Activated CD4-positive, alpha-beta memory T cell treated with anti-CD3 and anti-CD28 coated beads, Interleukin-2, amount 10 ng/mL, durations not matched to agents 7 days and 5 days (primary cell): ENCODE measurements at regions not wholly inside any gene's neighbourhood (a gene's known extent, or its start where the extent isn't known, plus 50 kb on each side); places are given as distances from the start of the nearest gene placed in this dataset.

ENCODE experiments used
- CTCF ChIA-PET: fragments of 350-600 bp; sonication (Branson Sonifier 250); formaldehyde crosslinking; loops from one replicate; lab custom pipeline; 2021; ENCODE audit warnings: antibody characterized with exemption, inconsistent platforms; lab: Charles Lee
- POLR2A ChIA-PET: fragments of 350-600 bp; sonication (Branson Sonifier 250); formaldehyde crosslinking; loops from one replicate; lab custom pipeline; 2021; ENCODE audit warnings: antibody characterized with exemption; lab: Charles Lee
- DNase-seq: peaks from one replicate; pipeline ENCODE4 v3.0.0-alpha.2; 2020
- H3K27ac Mint-ChIP-seq: one replicate; pipeline ENCODE4 v1.8.0; 2021; ENCODE audit warnings: mild to moderate bottlenecking, mixed read lengths
- H3K27me3 Mint-ChIP-seq: one replicate; pipeline ENCODE4 v1.8.0; 2021; ENCODE audit warnings: mixed read lengths
- H3K36me3 Mint-ChIP-seq: one replicate; pipeline ENCODE4 v1.8.0; 2021; ENCODE audit warnings: low read depth, mixed read lengths
- H3K4me1 Mint-ChIP-seq: one replicate; pipeline ENCODE4 v1.8.0; 2021; ENCODE audit warnings: mixed read lengths
- H3K4me3 Mint-ChIP-seq: one replicate; pipeline ENCODE4 v1.8.0; 2021; ENCODE audit warnings: mild to moderate bottlenecking, mixed read lengths
- H3K9me3 Mint-ChIP-seq: one replicate; pipeline ENCODE4 v1.8.0; 2021; ENCODE audit warnings: mixed read lengths

DNA sequence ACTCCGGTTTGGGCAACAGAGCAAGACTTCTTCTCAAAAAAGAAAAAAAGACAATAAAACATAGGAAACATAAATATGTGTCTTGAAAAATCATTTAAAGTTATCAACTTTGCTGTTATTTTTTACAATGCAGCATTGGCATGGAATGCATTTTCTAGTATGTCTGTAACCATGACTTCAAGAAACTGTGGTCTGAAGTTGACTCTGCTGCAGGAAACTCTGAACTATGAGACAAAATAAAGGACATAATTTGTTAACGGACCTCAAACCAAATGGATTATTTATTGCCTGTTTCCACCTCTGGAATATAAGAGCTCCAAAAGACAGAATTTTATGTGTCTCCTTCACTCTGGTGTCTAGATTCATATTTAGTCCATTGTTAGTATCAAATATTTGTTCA, 79.1 kb downstream of the TRIB2 start:
- DNase-seq = no peak
- Mint-ChIP-seq H3K27ac (no peak overlapping the region), H3K4me1 (peaks cover 3% of the 10 kb centered on the region), H3K9me3 (peaks cover 1% of the 10 kb centered on the region), H3K27me3 (no peaks in the 10 kb centered on the region), H3K4me3 (no peak overlapping the region), H3K36me3 (no peaks in the 10 kb centered on the region)
- ChIA-PET POLR2A (no interaction called here), CTCF (no interaction called here)

DNA sequence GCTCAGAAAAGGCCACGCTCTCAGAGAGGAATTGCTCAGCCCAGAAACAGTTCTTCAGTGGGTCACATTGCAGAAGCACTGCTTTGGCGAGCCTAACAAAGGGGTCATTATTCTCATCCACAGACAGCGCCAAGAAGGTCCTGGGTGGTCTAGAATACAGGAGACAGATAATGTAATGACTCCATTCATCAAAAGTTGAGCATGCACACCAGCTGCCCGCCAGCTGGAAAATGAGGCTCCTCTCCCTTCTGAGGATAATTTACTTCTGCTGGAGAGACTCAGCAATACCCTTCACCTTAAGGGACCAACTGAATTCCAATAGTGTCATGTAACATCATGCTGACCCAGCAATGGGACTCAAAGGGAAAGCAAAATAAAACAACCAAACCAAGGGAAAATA, 79.9 kb downstream of the TRIB2 start:
- no peaks in the 10 kb centered on the region for H3K27me3 Mint-ChIP-seq
- no peaks in the 10 kb centered on the region for H3K36me3 Mint-ChIP-seq
- H3K27ac Mint-ChIP-seq = no peak overlapping the region
- peaks cover 5% of the 10 kb centered on the region for H3K9me3 Mint-ChIP-seq
- H3K4me1 Mint-ChIP-seq = peaks cover 3% of the 10 kb centered on the region
- no peak overlapping the region for H3K4me3 Mint-ChIP-seq
- CTCF ChIA-PET = no interaction called here
- no peak for DNase-seq
- POLR2A ChIA-PET = no interaction called here

GRCh38 chr2:12797815-12798214, 81.1 kb downstream of the TRIB2 start:
- no peaks in the 10 kb centered on the region for H3K27me3 Mint-ChIP-seq
- ChIA-PET CTCF (no interaction called here), POLR2A (no interaction called here)
- no peak overlapping the region for H3K4me3 Mint-ChIP-seq
- peaks cover 10% of the 10 kb centered on the region for H3K9me3 Mint-ChIP-seq
- H3K27ac Mint-ChIP-seq = no peak overlapping the region
- no peaks in the 10 kb centered on the region for H3K36me3 Mint-ChIP-seq
- DNase-seq = no peak
- H3K4me1 Mint-ChIP-seq = peaks cover 3% of the 10 kb centered on the region

GRCh38 chr2:12803607-12804006, 86.9 kb downstream of the TRIB2 start:
- ChIA-PET CTCF (no interaction called here), POLR2A (no interaction called here)
- Mint-ChIP-seq H3K4me3 (no peak overlapping the region), H3K27ac (no peak overlapping the region), H3K4me1 (no peaks in the 10 kb centered on the region), H3K27me3 (peaks cover 3% of the 10 kb centered on the region), H3K9me3 (peaks cover 9% of the 10 kb centered on the region), H3K36me3 (no peaks in the 10 kb centered on the region)
- DNase-seq = no peak

GRCh38 chr2:12804091-12804856, 87.5 kb downstream of the TRIB2 start:
- H3K9me3 Mint-ChIP-seq = peaks cover 9% of the 10 kb centered on the region
- CTCF ChIA-PET = no interaction called here
- peaks cover 3% of the 10 kb centered on the region for H3K27me3 Mint-ChIP-seq
- H3K4me3 Mint-ChIP-seq = no peak overlapping the region
- POLR2A ChIA-PET = no interaction called here
- H3K27ac Mint-ChIP-seq = no peak overlapping the region
- no peaks in the 10 kb centered on the region for H3K36me3 Mint-ChIP-seq
- no peaks in the 10 kb centered on the region for H3K4me1 Mint-ChIP-seq
- no peak for DNase-seq

GRCh38 chr2:12805033-12805432, 88.3 kb downstream of the TRIB2 start:
- Mint-ChIP-seq H3K4me3 (no peak overlapping the region), H3K27ac (no peak overlapping the region), H3K9me3 (peaks cover 9% of the 10 kb centered on the region), H3K27me3 (peaks cover 3% of the 10 kb centered on the region), H3K4me1 (no peaks in the 10 kb centered on the region), H3K36me3 (no peaks in the 10 kb centered on the region)
- DNase-seq = no peak
- POLR2A ChIA-PET = no interaction called here
- CTCF ChIA-PET = no interaction called here

- H3K4me1 Mint-ChIP-seq = no peaks in the 10 kb centered on the region
- DNase-seq = no peak
- peaks cover 4% of the 10 kb centered on the region for H3K9me3 Mint-ChIP-seq
- no peak overlapping the region for H3K4me3 Mint-ChIP-seq
- H3K27me3 Mint-ChIP-seq = peaks cover 3% of the 10 kb centered on the region
- no peak overlapping the region for H3K27ac Mint-ChIP-seq
- no peaks in the 10 kb centered on the region for H3K36me3 Mint-ChIP-seq
- POLR2A ChIA-PET = no interaction called here
- CTCF ChIA-PET = no interaction called here
These were observed 90.0 kb downstream of the TRIB2 start for GRCh38 chr2:12806549-12807242.

GRCh38 chr2:12807907-12808810, 91.4 kb downstream of the TRIB2 start:
- Mint-ChIP-seq H3K9me3 (no peaks in the 10 kb centered on the region), H3K4me1 (no peaks in the 10 kb centered on the region), H3K27ac (no peak overlapping the region), H3K4me3 (no peak overlapping the region), H3K27me3 (peaks cover 3% of the 10 kb centered on the region), H3K36me3 (no peaks in the 10 kb centered on the region)
- no peak for DNase-seq
- POLR2A ChIA-PET = no interaction called here
- CTCF ChIA-PET = no interaction called here

GRCh38 chr2:12809526-12809925, 92.8 kb downstream of the TRIB2 start:
- Mint-ChIP-seq H3K4me3 (no peak overlapping the region), H3K9me3 (no peaks in the 10 kb centered on the region), H3K36me3 (no peaks in the 10 kb centered on the region), H3K27me3 (peaks cover 3% of the 10 kb centered on the region), H3K4me1 (no peaks in the 10 kb centered on the region), H3K27ac (no peak overlapping the region)
- POLR2A ChIA-PET = no interaction called here
- DNase-seq = no peak
- CTCF ChIA-PET = no interaction called here

- ChIA-PET CTCF (no interaction called here), POLR2A (no interaction called here)
- Mint-ChIP-seq H3K9me3 (no peaks in the 10 kb centered on the region), H3K27me3 (no peaks in the 10 kb centered on the region), H3K36me3 (no peaks in the 10 kb centered on the region), H3K4me1 (peaks cover 2% of the 10 kb centered on the region), H3K4me3 (no peak overlapping the region), H3K27ac (no peak overlapping the region)
- DNase-seq = no peak
These were observed 95.2 kb downstream of the TRIB2 start for GRCh38 chr2:12811916-12812315.

- ChIA-PET POLR2A (no interaction called here), CTCF (no interaction called here)
- no peak overlapping the region for H3K27ac Mint-ChIP-seq
These were observed 96.4 kb downstream of the TRIB2 start for GRCh38 chr2:12813166-12813565.

GRCh38 chr2:12816379-12817306, 99.9 kb downstream of the TRIB2 start:
- ChIA-PET CTCF (no interaction called here), POLR2A (no interaction called here)
- peaks cover 3% of the 10 kb centered on the region for H3K4me1 Mint-ChIP-seq
- DNase-seq = no peak
- no peaks in the 10 kb centered on the region for H3K9me3 Mint-ChIP-seq
- no peaks in the 10 kb centered on the region for H3K36me3 Mint-ChIP-seq
- no peak overlapping the region for H3K27ac Mint-ChIP-seq
- H3K4me3 Mint-ChIP-seq = no peak overlapping the region
- peaks cover 8% of the 10 kb centered on the region for H3K27me3 Mint-ChIP-seq

More at GRCh38 chr2:12813166-12813565, 96.4 kb downstream of the TRIB2 start:
- no peak for DNase-seq
- Mint-ChIP-seq H3K4me1 (peaks cover 3% of the 10 kb centered on the region), H3K36me3 (no peaks in the 10 kb centered on the region), H3K27me3 (no peaks in the 10 kb centered on the region), H3K9me3 (no peaks in the 10 kb centered on the region), H3K4me3 (no peak overlapping the region)
